HG03159 (cell line): ENCODE measurements at regions not wholly inside any gene's neighbourhood (a gene's known extent, or its start where the extent isn't known, plus 50 kb on each side); places are given as distances from the start of the nearest gene placed in this dataset.

ENCODE experiments used
- ATAC-seq: cut with Tn5 transposase; IDR thresholded peaks from one replicate; pipeline ENCODE4 v1.9.1; 2021; ENCODE audit warnings: mild to moderate bottlenecking, moderate library complexity; ENCODE audit not compliant: unreplicated experiment

DNA sequence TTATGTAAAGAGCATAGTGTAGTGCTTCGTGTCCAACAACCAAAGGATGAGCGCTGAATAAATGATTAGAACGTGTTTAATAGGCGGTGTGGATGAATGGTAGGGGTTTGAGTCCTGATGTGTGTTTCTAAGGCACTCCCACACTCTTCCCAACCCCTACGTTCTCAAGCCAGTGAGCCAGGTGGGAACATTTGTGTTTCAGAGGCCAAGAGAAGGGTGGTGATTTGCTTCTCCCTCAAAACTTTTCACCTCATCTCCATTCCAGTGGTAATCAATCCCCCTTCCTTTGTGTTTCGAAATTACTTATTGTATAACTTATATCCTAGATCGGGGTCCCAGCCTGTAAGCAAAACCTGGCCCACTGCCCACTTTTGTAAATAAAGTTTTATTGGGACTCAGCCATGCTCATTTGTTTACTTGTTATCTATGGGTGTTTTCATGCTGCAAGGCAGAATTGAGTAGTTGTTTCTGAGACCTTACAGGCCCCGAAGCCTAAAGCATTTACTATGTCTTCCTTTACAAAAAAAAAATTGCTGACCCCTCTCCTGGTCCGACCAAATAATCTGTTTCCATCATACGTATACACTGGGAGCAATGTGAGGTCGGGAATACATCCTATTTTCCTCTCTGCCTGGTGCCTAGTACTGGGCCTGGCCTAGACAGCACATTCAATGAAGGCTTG lies 150.8 kb upstream of the MYCN start:
- no peak for ATAC-seq

DNA sequence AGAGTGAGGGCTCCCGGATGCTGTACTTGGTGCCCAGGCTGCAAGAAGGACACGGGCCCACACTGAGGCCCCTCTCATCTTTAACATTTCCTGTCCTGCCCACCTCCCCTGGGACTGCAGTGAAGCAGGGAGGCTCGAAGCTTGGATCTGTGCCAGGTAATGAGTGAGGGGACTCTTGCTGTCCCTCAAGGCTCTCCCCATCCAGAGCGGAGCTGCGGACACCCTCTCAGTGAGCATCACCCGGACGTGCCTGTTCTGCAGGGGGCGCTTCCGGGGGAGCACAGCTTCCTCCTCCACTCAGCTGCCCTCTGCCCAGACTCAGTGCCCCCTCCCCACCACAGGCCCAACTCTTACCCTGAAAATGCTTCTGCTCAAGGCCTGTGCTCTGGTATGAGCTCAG lies 150.0 kb upstream of the MYCN start:
- no peak for ATAC-seq

DNA sequence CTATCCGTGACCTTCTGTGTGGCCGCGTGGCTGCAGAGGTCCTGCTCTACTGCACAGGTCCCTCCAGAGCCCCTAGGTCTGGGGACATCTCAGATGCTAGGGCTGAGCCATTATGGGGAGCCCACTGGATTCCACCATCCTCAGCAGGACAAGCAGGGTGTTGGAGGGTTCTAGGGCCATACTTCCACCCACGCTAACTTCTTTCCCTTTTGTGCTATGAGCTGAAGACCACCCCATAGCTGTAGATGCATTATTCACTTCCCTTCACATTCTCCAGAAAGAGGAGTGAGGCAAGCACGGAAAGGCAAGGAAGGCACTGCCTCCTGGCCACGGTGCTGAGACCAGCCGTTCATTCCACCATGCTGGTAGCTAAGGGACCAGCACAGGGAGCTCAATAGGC lies 149.5 kb upstream of the MYCN start:
- ATAC-seq: no peak

DNA sequence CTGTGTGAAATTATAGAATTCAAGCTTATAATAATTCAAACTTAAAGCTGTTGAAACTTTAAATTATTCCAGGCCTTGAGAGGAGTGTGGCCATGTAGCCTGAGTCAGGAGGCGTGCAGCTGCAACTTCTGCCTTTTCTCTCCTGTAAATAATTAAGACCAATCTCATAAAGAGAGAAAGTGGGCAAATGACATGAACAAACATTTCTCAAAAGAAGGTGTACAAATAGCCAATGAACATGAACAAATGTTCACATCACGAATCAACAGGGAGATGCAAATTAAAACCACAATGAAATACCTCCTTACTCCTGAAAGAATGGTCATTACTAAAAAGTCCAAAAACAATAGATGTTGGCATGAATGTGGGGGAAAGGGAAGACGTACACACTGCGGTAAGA lies 149.1 kb upstream of the MYCN start:
- ATAC-seq: no peak

DNA sequence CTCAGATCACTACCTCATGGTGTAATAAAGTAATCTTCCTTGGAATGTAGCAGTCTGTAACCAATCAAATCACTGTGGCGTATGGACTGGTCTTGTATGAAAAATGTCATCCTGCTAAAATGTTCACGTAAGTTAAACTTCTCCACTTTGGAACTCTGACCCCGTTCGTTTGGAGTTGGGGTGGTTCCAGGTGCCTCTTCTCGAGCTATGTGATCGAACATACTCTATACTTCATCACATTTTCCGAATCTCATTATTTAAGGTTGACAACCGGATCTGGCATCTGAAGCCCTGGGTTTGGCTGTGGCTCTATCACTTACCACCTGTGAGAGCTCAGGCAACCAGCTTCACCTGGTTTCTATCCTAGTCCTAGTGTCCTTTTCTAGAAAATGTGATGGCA lies 148.0 kb upstream of the MYCN start:
- no peak for ATAC-seq

DNA sequence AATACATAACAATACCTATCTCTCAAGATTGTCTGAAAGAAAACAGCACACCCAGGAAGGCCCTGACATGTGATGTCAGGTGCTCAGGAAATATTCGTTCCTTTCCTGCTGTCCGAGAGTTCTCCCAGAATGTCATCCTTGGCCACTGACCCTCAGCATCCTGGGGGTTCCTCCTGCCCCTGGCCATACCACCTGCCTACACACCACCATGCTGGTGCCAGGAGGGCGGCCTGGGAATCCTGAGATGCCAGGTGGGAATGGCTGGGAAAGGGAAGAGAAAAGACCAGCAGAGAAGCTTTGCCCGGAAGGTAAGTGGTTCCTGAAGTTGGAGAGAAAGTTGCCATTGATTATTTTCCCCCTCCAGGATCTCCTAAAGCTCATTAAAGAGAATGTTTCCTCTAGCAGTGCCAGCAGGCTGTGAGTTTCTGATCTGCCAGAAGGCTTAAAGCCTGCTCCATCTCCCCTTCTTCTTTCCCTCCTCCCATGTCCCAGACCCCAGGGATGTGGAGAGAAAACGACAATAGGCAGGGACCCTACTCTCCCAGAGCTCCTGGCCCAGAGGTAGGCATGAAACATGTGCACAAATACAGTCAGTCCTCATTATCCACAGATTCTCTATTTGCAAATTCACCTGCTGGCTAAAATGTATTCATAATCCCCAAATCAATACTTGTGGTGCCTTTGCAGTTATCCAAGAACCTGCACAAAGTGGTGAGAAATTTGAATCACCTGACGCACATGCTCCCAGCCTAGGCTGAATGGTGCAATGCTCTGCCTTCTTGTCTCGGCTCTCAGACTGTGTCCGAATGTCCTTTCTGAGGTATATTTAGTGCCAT lies 147.1 kb upstream of the MYCN start:
- no peak for ATAC-seq

DNA sequence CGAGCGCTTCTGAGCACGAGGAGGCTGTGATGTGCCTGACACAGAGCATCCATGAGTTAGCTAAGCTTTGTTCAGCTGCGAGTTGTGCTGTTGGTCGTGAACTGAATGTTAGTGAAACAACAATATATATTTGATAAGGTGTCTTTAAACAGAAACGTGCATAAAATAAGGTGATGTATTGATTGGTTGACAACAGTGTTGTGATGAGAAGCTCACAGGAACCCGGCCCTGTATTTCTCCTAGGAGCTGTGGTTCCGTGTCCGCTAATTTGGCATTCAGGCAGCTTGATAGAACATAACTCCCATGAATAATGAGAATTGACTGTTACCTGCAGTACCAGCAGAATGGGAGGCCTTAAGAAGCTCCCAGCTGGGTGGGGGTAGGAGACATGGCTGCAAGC lies 146.4 kb upstream of the MYCN start:
- ATAC-seq: no peak

DNA sequence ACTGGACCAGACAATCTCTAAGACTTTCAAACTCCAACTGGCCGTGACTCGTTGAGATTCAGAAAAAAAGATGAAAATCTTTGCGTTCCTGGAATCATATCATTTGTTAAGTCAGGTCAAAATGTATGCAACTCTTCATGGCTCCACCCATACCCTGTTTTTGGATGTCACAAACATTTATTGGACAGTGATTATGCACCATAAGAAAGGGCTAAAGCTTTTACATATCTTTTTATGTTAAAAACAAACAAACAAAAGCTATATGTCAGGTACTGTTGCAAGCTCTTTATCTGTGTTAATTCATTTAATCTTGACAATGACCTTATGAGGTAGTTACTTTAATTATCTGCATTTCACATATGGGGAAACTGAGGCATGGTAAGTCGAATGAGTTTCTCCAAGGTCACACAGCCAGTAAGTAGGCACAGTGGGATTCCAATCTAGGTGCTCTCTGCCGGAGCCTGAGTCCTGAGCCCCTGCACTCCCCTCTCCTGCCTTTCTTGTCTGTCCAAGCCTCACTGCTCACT lies 145.7 kb upstream of the MYCN start:
- ATAC-seq: no peak

DNA sequence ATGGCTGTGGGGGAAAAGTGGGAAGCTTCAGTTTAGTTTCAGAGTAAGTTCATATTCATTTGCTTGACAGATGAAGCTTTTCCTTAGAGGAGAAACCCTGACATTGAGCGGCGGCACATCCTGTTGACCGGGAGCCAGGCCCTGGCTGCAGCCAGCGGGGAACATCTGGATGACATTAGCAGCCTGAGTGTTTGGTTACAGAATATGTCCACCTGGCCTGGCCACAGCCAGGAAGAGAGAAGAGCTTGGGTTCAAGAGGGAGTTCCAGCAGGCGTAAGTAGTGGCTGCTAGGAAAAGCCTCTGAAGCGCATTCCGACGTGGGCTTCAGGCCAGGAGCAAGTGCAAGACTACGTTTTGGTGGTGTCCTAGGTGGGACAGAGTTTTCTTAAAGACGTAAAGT lies 144.9 kb upstream of the MYCN start:
- no peak for ATAC-seq

DNA sequence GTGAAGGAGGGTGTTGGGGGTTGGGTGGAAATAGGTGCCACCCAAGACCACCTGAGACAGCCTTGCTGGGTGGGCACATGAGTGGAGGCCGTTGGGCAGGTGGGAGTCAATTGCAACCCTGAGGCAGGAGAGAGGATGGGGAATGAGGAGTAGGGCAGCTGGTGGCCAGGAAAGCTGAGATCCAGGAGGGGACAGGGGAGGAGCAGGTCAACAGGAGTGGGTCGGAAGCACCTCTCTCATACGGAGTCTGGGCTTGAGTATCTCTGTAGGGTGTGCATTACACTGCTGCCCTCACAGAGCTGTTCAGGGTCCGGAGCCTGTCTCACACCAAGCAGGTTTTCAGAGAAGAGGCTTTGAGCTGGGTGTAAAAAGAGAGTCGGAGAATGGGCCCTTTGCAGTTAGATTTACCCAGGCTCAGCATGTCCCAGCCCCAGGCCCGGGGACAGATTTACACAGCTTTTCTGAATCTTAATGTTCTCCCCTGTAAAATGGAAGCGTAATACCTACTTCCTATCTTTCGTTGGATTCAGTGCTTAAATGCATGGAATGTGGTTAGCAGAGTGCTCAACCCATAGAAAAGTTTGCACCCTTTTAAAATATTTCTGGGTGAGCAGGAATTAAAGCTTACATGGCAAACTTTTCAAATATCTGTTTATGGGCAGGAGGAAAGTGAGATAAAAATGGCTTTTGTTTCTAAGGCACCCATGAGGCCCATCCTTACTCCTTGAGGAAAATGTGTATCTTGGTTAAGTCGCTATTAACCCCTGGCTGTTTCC lies 144.0 kb upstream of the MYCN start:
- no peak for ATAC-seq

DNA sequence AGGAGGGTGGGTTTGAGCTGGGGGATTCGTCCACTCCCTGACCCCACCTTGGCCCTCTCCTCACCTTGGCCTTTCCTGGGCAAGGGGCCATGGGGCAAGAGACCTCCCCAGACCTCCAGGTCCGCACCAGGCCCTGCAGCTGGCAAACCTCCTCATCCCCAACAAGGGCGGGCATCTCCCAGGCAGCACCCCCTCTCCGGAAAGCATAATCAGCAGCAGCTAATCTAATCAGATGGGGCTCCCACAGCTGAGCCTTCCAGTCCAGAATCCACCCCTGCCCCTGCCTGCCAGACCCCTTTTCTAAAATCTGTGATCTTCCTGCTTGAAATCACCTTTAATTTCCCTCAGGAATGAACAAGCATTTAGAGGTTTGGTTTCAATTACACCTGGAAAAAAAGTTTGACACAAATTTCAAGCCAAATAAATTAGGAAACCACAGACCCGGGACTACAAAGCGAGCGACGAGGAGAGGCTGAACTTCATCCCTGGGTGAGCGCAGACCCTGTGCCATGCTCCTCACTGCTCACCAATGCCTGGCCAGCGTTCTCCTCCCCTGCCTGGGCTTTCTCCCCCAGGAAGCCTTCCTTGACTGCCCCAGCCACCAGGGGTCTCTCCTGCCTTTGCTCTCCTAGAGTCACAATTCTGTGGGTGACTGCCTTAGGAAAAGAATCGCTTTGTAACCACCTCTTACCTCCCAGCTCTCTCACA lies 143.0 kb upstream of the MYCN start:
- no peak for ATAC-seq

DNA sequence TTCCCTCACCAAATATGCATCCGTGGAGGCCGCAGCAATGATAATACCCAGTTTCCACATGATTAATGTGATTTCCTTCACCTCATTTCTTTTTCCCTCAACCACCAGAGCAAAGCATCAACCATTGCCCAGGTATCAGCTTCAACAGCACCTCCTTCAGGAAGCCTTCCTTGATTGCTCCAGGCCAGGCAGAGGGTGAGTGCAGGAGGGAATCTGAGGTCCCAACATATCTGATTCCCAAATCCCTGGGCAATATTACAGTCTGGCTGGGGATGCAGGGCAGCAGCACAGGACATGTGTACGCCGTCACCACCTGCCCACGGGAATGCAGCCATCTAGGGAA lies 142.4 kb upstream of the MYCN start:
- no peak for ATAC-seq

DNA sequence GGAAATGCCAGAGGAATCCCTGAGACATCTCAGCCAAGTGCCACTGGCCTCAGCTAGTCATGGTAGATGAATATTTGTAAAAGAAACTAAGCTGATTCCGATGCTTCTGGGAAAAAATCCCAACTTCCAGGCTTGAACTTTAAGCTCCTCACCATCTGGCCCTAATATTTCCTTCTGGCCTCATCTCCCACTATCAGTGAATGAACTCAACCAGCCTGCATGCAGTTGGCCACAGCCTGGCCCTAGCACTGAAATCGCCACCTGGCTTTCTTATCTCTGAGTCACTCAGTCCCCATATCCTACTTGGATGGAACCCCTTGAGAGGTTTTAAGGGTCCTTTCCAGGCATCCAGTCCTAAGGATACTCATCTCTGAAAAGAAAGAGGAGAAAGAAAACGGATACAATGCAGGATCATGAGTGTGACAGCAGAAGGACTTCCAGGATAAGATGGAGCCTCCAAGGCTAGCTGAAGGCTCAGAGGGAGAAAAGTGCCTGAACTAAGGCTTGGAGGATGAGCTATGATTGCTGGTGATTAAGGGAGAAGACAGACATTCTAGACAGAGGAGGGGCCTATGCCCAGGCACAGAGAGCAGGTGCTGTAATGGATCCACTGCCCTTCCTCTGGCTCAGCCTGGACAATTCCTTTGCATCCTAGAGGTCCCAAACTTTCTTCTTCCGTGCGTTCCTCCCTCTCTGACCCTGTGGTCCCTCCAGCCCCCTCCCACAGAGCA lies 141.5 kb upstream of the MYCN start:
- no peak for ATAC-seq

DNA sequence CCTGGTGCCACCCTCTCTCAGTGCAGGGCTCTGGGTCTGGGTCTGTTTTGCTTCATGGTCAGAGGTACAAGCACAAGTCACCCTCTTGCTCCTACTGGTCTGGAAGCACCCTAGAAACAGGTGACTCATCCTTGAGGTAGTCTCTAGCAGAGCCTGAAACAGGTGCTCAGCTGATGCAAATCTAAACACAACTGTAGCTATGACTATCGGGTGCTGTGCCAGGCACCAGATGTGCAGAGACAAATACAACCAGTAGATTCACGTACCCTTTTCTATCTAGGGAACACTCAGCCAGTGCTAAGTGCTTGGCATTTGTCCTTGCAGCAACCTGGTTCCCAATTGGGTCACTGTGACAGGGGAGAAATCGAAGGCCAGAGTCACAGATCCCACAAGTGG lies 140.9 kb upstream of the MYCN start:
- peak; percentile 78 for ATAC-seq

DNA sequence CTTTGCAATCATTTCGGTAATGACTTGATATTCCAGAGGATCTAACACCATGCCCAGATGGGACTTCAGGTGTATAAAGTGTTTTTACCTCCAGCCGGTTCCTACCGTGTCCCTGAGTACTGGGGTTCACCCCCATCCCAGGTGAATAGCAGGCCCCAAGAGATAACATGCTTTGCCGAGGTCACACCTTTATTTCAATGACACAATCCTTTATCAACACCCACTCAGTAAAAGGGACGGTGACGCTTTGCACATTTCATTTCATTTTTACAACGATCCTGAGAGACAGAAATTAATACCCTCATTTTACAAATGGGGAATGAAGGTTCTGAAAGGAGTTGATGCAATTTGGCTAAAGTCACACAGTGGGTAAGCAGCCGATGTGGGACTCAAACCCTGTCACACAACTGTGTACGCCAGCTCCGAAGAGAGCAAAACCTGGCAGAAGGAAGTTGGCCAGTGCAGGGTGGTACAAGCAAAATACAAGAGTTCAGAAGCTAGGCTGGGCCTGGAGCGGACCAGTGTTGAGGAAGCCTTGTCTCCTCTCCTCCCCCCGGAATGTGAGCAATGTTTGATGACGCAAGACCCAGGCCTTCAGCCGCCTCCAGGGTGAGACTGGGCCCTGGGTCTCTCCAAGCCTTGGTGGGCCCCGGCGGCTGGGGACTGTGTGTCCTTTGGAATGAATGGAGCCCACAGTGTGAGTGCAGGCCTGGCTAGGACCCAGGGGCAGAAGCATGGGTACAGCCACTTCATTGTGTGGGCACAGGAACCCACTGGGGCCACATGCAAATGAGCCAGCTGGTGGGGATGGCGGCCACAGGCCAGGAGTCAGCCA lies 139.6 kb upstream of the MYCN start:
- ATAC-seq: no peak

DNA sequence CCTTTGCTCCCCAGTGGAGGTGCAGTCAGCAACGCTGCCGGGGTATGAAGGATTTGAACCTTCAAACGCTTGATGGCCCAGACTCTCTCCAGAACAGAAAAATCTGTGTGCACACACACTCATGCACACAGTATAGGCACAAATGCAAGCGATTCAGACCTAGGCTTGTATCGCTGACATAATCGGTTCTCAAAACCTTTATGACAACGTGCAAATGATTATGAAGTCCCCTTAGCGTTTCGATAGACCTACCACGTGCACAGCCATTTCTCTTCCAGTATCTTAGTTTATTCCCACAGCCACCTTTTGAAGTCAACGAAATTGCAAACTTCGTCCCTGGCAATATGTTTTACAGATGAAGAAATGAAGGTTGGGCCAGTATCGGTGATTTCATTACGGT lies 138.9 kb upstream of the MYCN start:
- ATAC-seq: no peak

DNA sequence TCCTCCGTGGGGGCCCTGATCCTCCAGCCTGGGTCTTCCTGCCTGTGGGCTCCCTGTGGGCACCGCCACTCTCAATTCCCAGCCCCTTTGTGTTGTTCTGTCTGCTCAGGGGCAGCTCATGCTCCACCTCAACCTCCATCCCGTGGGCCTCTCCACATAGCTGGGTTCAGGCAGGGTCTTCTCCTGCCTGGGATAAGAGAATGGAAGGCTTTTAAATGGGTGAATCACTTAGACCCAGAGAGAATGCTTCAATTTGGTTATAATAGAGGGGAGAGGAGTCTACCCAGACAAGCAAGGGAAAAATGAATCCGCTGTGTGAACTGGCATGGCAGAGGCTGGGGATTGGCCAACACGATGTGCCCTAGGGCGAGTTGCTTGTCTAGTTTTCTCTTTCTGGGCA lies 138.4 kb upstream of the MYCN start:
- ATAC-seq: no peak

DNA sequence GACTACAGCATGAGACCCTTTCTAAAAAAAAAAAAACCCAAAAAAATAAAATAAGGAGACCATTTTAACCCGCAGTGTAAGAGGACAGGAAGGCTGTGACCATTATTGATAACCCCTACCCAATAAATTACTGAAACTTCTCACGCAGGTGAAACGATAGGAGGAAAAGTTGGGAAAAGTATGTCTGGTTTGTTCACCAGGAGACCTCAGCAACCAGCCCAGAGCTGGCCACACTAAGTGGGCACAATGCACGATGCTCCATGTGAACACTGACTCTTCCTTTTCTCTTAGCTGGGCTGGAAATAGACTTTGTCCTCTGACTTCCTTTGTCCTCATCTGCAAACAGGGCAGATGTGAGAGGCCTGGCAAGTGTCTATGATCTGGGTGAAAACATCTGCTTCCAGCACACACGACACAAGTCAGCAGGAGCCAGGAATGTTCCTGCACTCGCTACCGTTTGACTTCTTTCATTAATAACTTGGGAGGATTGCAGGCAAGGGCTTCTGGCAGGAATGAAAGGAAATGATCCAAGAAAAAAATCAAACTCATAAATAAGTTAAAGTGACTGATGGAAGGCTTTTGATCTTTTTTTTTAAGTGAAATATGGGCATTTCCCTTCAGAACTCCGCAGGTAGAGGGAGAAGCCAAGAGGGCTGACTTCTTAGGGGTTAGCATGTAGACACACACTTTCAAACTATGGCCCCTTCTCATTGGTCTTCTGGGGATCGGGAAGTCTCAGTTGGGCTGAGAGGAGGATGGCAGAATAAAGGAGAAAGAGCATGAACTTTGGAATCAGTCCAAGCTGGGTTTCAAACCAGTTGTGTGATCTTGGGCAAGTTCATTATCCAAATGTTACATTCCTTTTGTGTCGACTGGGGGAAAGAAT lies 137.4 kb upstream of the MYCN start:
- no peak for ATAC-seq
